Activated T-helper 17 cell treated with anti-CD3 and anti-CD28 coated beads, Interleukin-2, amount 50 U/mL, for 72 hours (primary cell): ENCODE measurements at regions not wholly inside any gene's neighbourhood (a gene's known extent, or its start where the extent isn't known, plus 50 kb on each side); places are given as distances from the start of the nearest gene placed in this dataset.

Source experiments
- ATAC-seq: fragments of 150-1000 bp; cut with Tn5 transposase; replicated peaks from 2 replicates; pipeline ENCODE4 v1.10.0; 2021; ENCODE audit warnings: mild to moderate bottlenecking, moderate library complexity
- H3K27ac Mint-ChIP-seq: one replicate; pipeline ENCODE4 v1.8.0; 2022; ENCODE audit warnings: mixed read lengths
- H3K27me3 Mint-ChIP-seq: one replicate; pipeline ENCODE4 v1.8.0; 2022; ENCODE audit warnings: mixed read lengths
- H3K36me3 Mint-ChIP-seq: one replicate; pipeline ENCODE4 v1.8.0; 2022; ENCODE audit warnings: low read depth, mild to moderate bottlenecking, mixed read lengths
- H3K4me1 Mint-ChIP-seq: one replicate; pipeline ENCODE4 v1.8.0; 2022; ENCODE audit warnings: mixed read lengths
- H3K4me3 Mint-ChIP-seq: one replicate; pipeline ENCODE4 v1.8.0; 2022; ENCODE audit warnings: mild to moderate bottlenecking, mixed read lengths
- H3K9me3 Mint-ChIP-seq: one replicate; pipeline ENCODE4 v1.8.0; 2022; ENCODE audit warnings: mixed read lengths

- H3K36me3 Mint-ChIP-seq, result no peaks in the 10 kb centered on the region
- ATAC-seq, result no peak
- peaks cover 21% of the 10 kb centered on the region for H3K9me3 Mint-ChIP-seq
Measured at GRCh38 chr5:105448271-105448670, 1885.7 kb upstream of the NUDT12 start.

GRCh38 chr5:105430516-105430915 is 1867.9 kb upstream of the NUDT12 start:
- Mint-ChIP-seq H3K4me1 (no peaks in the 10 kb centered on the region), H3K9me3 (peaks cover 14% of the 10 kb centered on the region), H3K4me3 (no peak overlapping the region), H3K27me3 (no peaks in the 10 kb centered on the region), H3K27ac (no peak overlapping the region), H3K36me3 (no peaks in the 10 kb centered on the region)
- no peak for ATAC-seq

More at GRCh38 chr5:105448271-105448670, 1885.7 kb upstream of the NUDT12 start:
- Mint-ChIP-seq H3K4me3 (no peak overlapping the region), H3K27ac (no peak overlapping the region), H3K27me3 (no peaks in the 10 kb centered on the region), H3K4me1 (no peaks in the 10 kb centered on the region)

GRCh38 chr5:105428451-105429380 is 1866.1 kb upstream of the NUDT12 start:
- peaks cover 23% of the 10 kb centered on the region for H3K9me3 Mint-ChIP-seq

GRCh38 chr5:105414067-105414466 is 1851.5 kb upstream of the NUDT12 start:
- Mint-ChIP-seq H3K36me3 (no peaks in the 10 kb centered on the region), H3K27me3 (no peaks in the 10 kb centered on the region), H3K9me3 (peaks cover 20% of the 10 kb centered on the region), H3K4me1 (no peaks in the 10 kb centered on the region), H3K4me3 (no peak overlapping the region), H3K27ac (no peak overlapping the region)
- no peak for ATAC-seq

More at GRCh38 chr5:105428451-105429380, 1866.1 kb upstream of the NUDT12 start:
- Mint-ChIP-seq H3K27me3 (no peaks in the 10 kb centered on the region), H3K4me1 (no peaks in the 10 kb centered on the region), H3K27ac (no peak overlapping the region), H3K4me3 (no peak overlapping the region), H3K36me3 (no peaks in the 10 kb centered on the region)
- no peak for ATAC-seq

GRCh38 chr5:105413406-105413990 is 1850.9 kb upstream of the NUDT12 start:
- no peaks in the 10 kb centered on the region for H3K27me3 Mint-ChIP-seq
- peaks cover 16% of the 10 kb centered on the region for H3K9me3 Mint-ChIP-seq
- no peaks in the 10 kb centered on the region for H3K4me1 Mint-ChIP-seq
- no peak for ATAC-seq
- no peak overlapping the region for H3K4me3 Mint-ChIP-seq
- H3K36me3 Mint-ChIP-seq, result no peaks in the 10 kb centered on the region
- H3K27ac Mint-ChIP-seq, result no peak overlapping the region

- Mint-ChIP-seq H3K4me1 (no peaks in the 10 kb centered on the region), H3K27ac (no peak overlapping the region), H3K27me3 (no peaks in the 10 kb centered on the region), H3K36me3 (no peaks in the 10 kb centered on the region), H3K9me3 (peaks cover 7% of the 10 kb centered on the region), H3K4me3 (no peak overlapping the region)
- no peak for ATAC-seq
Measured at GRCh38 chr5:105409695-105410094, 1847.1 kb upstream of the NUDT12 start.

- H3K4me3 Mint-ChIP-seq, result no peak overlapping the region
- H3K36me3 Mint-ChIP-seq, result no peaks in the 10 kb centered on the region
- H3K27me3 Mint-ChIP-seq, result no peaks in the 10 kb centered on the region
- no peaks in the 10 kb centered on the region for H3K4me1 Mint-ChIP-seq
- no peak overlapping the region for H3K27ac Mint-ChIP-seq
- no peak for ATAC-seq
- no peaks in the 10 kb centered on the region for H3K9me3 Mint-ChIP-seq
Measured at GRCh38 chr5:105407200-105407599, 1844.6 kb upstream of the NUDT12 start.

- Mint-ChIP-seq H3K27ac (no peak overlapping the region), H3K4me3 (no peak overlapping the region), H3K9me3 (peaks cover 10% of the 10 kb centered on the region), H3K27me3 (no peaks in the 10 kb centered on the region), H3K4me1 (no peaks in the 10 kb centered on the region), H3K36me3 (no peaks in the 10 kb centered on the region)
- ATAC-seq, result no peak
Measured at GRCh38 chr5:105397749-105398148, 1835.2 kb upstream of the NUDT12 start.

GRCh38 chr5:105392710-105393149 is 1830.1 kb upstream of the NUDT12 start:
- H3K27me3 Mint-ChIP-seq, result no peaks in the 10 kb centered on the region
- no peaks in the 10 kb centered on the region for H3K36me3 Mint-ChIP-seq

GRCh38 chr5:105392122-105392709 is 1829.6 kb upstream of the NUDT12 start:
- no peaks in the 10 kb centered on the region for H3K4me1 Mint-ChIP-seq
- no peak for ATAC-seq
- no peaks in the 10 kb centered on the region for H3K36me3 Mint-ChIP-seq
- no peak overlapping the region for H3K4me3 Mint-ChIP-seq
- no peak overlapping the region for H3K27ac Mint-ChIP-seq
- no peaks in the 10 kb centered on the region for H3K27me3 Mint-ChIP-seq
- H3K9me3 Mint-ChIP-seq, result no peaks in the 10 kb centered on the region

More at GRCh38 chr5:105392710-105393149, 1830.1 kb upstream of the NUDT12 start:
- Mint-ChIP-seq H3K4me3 (no peak overlapping the region), H3K27ac (no peak overlapping the region), H3K9me3 (peaks cover 2% of the 10 kb centered on the region), H3K4me1 (no peaks in the 10 kb centered on the region)
- ATAC-seq, result no peak

GRCh38 chr5:105380126-105380525 is 1817.5 kb upstream of the NUDT12 start:
- H3K9me3 Mint-ChIP-seq, result peaks cover 16% of the 10 kb centered on the region
- no peaks in the 10 kb centered on the region for H3K27me3 Mint-ChIP-seq
- H3K36me3 Mint-ChIP-seq, result no peaks in the 10 kb centered on the region
- ATAC-seq, result no peak
- H3K4me1 Mint-ChIP-seq, result no peaks in the 10 kb centered on the region
- no peak overlapping the region for H3K27ac Mint-ChIP-seq
- H3K4me3 Mint-ChIP-seq, result no peak overlapping the region

GRCh38 chr5:105371169-105371568 is 1808.6 kb upstream of the NUDT12 start:
- H3K27ac Mint-ChIP-seq, result no peak overlapping the region
- H3K27me3 Mint-ChIP-seq, result no peaks in the 10 kb centered on the region
- H3K9me3 Mint-ChIP-seq, result peaks cover 4% of the 10 kb centered on the region
- no peaks in the 10 kb centered on the region for H3K4me1 Mint-ChIP-seq
- H3K4me3 Mint-ChIP-seq, result no peak overlapping the region
- no peaks in the 10 kb centered on the region for H3K36me3 Mint-ChIP-seq
- ATAC-seq, result no peak

GRCh38 chr5:105350486-105351140 is 1788.0 kb upstream of the NUDT12 start:
- no peak overlapping the region for H3K4me3 Mint-ChIP-seq

GRCh38 chr5:105331558-105331957 is 1769.0 kb upstream of the NUDT12 start:
- no peak overlapping the region for H3K27ac Mint-ChIP-seq
- no peaks in the 10 kb centered on the region for H3K4me1 Mint-ChIP-seq
- H3K36me3 Mint-ChIP-seq, result no peaks in the 10 kb centered on the region
- H3K4me3 Mint-ChIP-seq, result no peak overlapping the region
- no peak for ATAC-seq
- H3K27me3 Mint-ChIP-seq, result no peaks in the 10 kb centered on the region
- peaks cover 22% of the 10 kb centered on the region for H3K9me3 Mint-ChIP-seq

More at GRCh38 chr5:105350486-105351140, 1788.0 kb upstream of the NUDT12 start:
- H3K9me3 Mint-ChIP-seq, result peaks cover 7% of the 10 kb centered on the region
- H3K27ac Mint-ChIP-seq, result no peak overlapping the region
- ATAC-seq, result no peak
- no peaks in the 10 kb centered on the region for H3K27me3 Mint-ChIP-seq
- H3K4me1 Mint-ChIP-seq, result no peaks in the 10 kb centered on the region
- H3K36me3 Mint-ChIP-seq, result no peaks in the 10 kb centered on the region
